PC-3 (cell line): ENCODE measurements at regions not wholly inside any gene's neighbourhood (a gene's known extent, or its start where the extent isn't known, plus 50 kb on each side); places are given as distances from the start of the nearest gene placed in this dataset.

ENCODE experiments used
- EZH2phosphoT487 ChIP-seq: fragments of 300-600 bp; sonication (generic); IDR thresholded peaks from 2 replicates; pipeline ENCODE4 v1.6.1; 2018; ENCODE audit warnings: mild to moderate bottlenecking, antibody characterized with exemption, low read length, borderline replicate concordance
- TF ChIP-seq, protein P1 (sequence below): fragments of 300-600 bp; sonication (generic); conservative IDR thresholded peaks from 2 replicates; pipeline ENCODE4 v1.5.1; 2017; ENCODE audit warnings: antibody characterized with exemption, low read depth, mild to moderate bottlenecking, low read length

GRCh38 chr6:3663081-3663480 lies 88.4 kb downstream of the PXDC1 start:
- TF ChIP-seq, protein P1, sequence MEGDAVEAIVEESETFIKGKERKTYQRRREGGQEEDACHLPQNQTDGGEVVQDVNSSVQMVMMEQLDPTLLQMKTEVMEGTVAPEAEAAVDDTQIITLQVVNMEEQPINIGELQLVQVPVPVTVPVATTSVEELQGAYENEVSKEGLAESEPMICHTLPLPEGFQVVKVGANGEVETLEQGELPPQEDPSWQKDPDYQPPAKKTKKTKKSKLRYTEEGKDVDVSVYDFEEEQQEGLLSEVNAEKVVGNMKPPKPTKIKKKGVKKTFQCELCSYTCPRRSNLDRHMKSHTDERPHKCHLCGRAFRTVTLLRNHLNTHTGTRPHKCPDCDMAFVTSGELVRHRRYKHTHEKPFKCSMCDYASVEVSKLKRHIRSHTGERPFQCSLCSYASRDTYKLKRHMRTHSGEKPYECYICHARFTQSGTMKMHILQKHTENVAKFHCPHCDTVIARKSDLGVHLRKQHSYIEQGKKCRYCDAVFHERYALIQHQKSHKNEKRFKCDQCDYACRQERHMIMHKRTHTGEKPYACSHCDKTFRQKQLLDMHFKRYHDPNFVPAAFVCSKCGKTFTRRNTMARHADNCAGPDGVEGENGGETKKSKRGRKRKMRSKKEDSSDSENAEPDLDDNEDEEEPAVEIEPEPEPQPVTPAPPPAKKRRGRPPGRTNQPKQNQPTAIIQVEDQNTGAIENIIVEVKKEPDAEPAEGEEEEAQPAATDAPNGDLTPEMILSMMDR: no peak
- TF ChIP-seq EZH2phosphoT487: no peak
